GM23248 (cell line): ENCODE measurements at regions not wholly inside any gene's neighbourhood (a gene's known extent, or its start where the extent isn't known, plus 50 kb on each side); places are given as distances from the start of the nearest gene placed in this dataset.

Experiments
- DNase-seq: peaks from one replicate; pipeline ENCODE4 v3.0.0-alpha.2; 2015
- H2AFZ ChIP-seq: fragments of 200-600 bp; sonication (generic); 2 replicates; pipeline ENCODE4 v1.6.1; 2016; ENCODE audit warnings: antibody characterized with exemption
- H3F3A ChIP-seq: fragments of 200-600 bp; sonication (generic); 2 replicates; pipeline ENCODE4 v1.6.1; 2016; ENCODE audit warnings: mild to moderate bottlenecking, antibody characterized with exemption, mixed run types; ENCODE audit not compliant: insufficient read depth
- H3K27ac ChIP-seq: fragments of 200-600 bp; sonication (generic); 2 replicates; pipeline ENCODE4 v1.5.1; 2016; ENCODE audit warnings: mild to moderate bottlenecking
- H3K27me3 ChIP-seq: fragments of 200-600 bp; sonication (generic); replicated peaks from 2 replicates; pipeline ENCODE4 v1.6.1; 2016; ENCODE audit warnings: mild to moderate bottlenecking; ENCODE audit not compliant: insufficient read depth
- H3K36me3 ChIP-seq: fragments of 200-600 bp; sonication (generic); 2 replicates; pipeline ENCODE4 v1.6.1; 2016; ENCODE audit warnings: low read depth, mild to moderate bottlenecking
- H3K4me1 ChIP-seq: fragments of 200-600 bp; sonication (generic); 2 replicates; pipeline ENCODE4 v1.6.1; 2016; ENCODE audit warnings: mild to moderate bottlenecking; ENCODE audit not compliant: insufficient read depth
- H3K4me2 ChIP-seq: fragments of 200-600 bp; sonication (generic); one replicate; pipeline ENCODE4 v1.6.1; 2016; ENCODE audit warnings: mild to moderate bottlenecking; ENCODE audit not compliant: unreplicated experiment
- H3K4me3 ChIP-seq: fragments of 200-600 bp; sonication (generic); 2 replicates; pipeline ENCODE4 v1.5.1; 2016; ENCODE audit warnings: mild to moderate bottlenecking
- H3K79me2 ChIP-seq: fragments of 200-600 bp; sonication (generic); 2 replicates; pipeline ENCODE4 v1.6.1; 2016; ENCODE audit warnings: mild to moderate bottlenecking; ENCODE audit not compliant: insufficient read depth
- H3K9ac ChIP-seq: fragments of 200-600 bp; sonication (generic); 2 replicates; pipeline ENCODE4 v1.6.1; 2016; ENCODE audit warnings: mild to moderate bottlenecking
- H3K9me2 ChIP-seq: fragments of 200-600 bp; sonication (generic); 2 replicates; pipeline ENCODE4 v1.6.1; 2016; ENCODE audit warnings: mixed run types, mild to moderate bottlenecking, moderate library complexity; ENCODE audit not compliant: insufficient read depth
- H3K9me3 ChIP-seq: fragments of 200-600 bp; sonication (generic); one replicate; pipeline ENCODE4 v1.6.1; 2017; ENCODE audit warnings: low read depth
- H4K20me1 ChIP-seq: fragments of 200-600 bp; sonication (generic); 2 replicates; pipeline ENCODE4 v1.6.0; 2016; ENCODE audit not compliant: insufficient read depth
- EZH2 ChIP-seq: fragments of 200-600 bp; sonication (generic); IDR thresholded peaks from 2 replicates; pipeline ENCODE4 v1.6.1; 2018; ENCODE audit warnings: antibody characterized with exemption, mild to moderate bottlenecking; ENCODE audit not compliant: insufficient read depth, poor library complexity, severe bottlenecking
- EZH2phosphoT487 ChIP-seq: fragments of 200-600 bp; sonication (generic); IDR thresholded peaks from 2 replicates; pipeline ENCODE4 v1.6.1; 2018; ENCODE audit warnings: antibody characterized with exemption, moderate library complexity, mild to moderate bottlenecking, low read depth; ENCODE audit not compliant: insufficient read depth
- WGBS, 2 experiments: methylation state at CpG; one replicate each; pipeline ENCODE4 v1.1.6; 2015 to 2017; ENCODE audit warnings: low lambda C conversion rate in 2 of 2, low coverage in 1 of 2; ENCODE audit errors: missing lambda C conversion rate in 2 of 2; 5-methylcytosine and 5-hydroxymethylcytosine counted together
- in situ Hi-C: fragments of 300-500 bp; cut with MboI; formaldehyde crosslinking; loops from 2 replicates; pipeline ENCODE4 v1.15.0; 2020

GRCh38 chr12:92650228-92650822 lies 52.5 kb upstream of the PLEKHG7 start:
- no peaks in the 10 kb centered on the region for H3K9me3 ChIP-seq

GRCh38 chr12:92649511-92650227 lies 53.1 kb upstream of the PLEKHG7 start:
- TF ChIP-seq EZH2 (no peak), EZH2phosphoT487 (no peak)
- Histone ChIP-seq H3K9me3 (no peaks in the 10 kb centered on the region), H3F3A (peaks cover 21% of the 10 kb centered on the region), H3K4me3 (peak overlapping the region; percentile 61), H3K9me2 (no peaks in the 10 kb centered on the region), H3K4me2 (peak overlapping the region; percentile 86), H3K9ac (peak overlapping the region; percentile 57), H4K20me1 (no peaks in the 10 kb centered on the region), H3K79me2 (no peaks in the 10 kb centered on the region), H3K27ac (peak overlapping the region; percentile 75), H2AFZ (peak overlapping the region; percentile 80), H3K4me1 (peaks cover 23% of the 10 kb centered on the region), H3K36me3 (no peaks in the 10 kb centered on the region), H3K27me3 (no peaks in the 10 kb centered on the region)
- 11 to 12% methylated on average over 11 of the region's 11 CpGs for WGBS, 2 experiments
- in situ Hi-C loops = loop anchor here (10.0 kb wide), 2 partner anchors 835 to 1255 kb away; no protein-coding TSS in a partner anchor
- DNase-seq = peak; percentile 92

More at GRCh38 chr12:92650228-92650822, 52.5 kb upstream of the PLEKHG7 start:
- 51 to 59% methylated on average over 7 of the region's 7 CpGs for WGBS, 2 experiments
- in situ Hi-C loops = no loop called here
- TF ChIP-seq EZH2phosphoT487 = no peak
- TF ChIP-seq EZH2 = no peak
- no peak for DNase-seq
- Histone ChIP-seq H3K9ac (no peak overlapping the region), H3K4me3 (no peak overlapping the region), H3F3A (peaks cover 24% of the 10 kb centered on the region), H3K27ac (no peak overlapping the region; the same call in 1 of the 2 replicates), H3K27me3 (no peaks in the 10 kb centered on the region), H2AFZ (peak overlapping the region; percentile 80), H4K20me1 (no peaks in the 10 kb centered on the region), H3K4me1 (peaks cover 29% of the 10 kb centered on the region), H3K9me2 (no peaks in the 10 kb centered on the region), H3K79me2 (no peaks in the 10 kb centered on the region), H3K36me3 (no peaks in the 10 kb centered on the region), H3K4me2 (peak overlapping the region; percentile 86)

GRCh38 chr12:92648242-92649031 lies 54.4 kb upstream of the PLEKHG7 start:
- Histone ChIP-seq H3K27me3 (no peaks in the 10 kb centered on the region), H3F3A (peaks cover 17% of the 10 kb centered on the region), H4K20me1 (no peaks in the 10 kb centered on the region), H3K4me3 (no peak overlapping the region), H3K9me3 (no peaks in the 10 kb centered on the region), H3K9me2 (no peaks in the 10 kb centered on the region), H2AFZ (peak overlapping the region; percentile 80; the same call in 1 of the 2 replicates), H3K36me3 (no peaks in the 10 kb centered on the region), H3K27ac (peak overlapping the region; percentile 75), H3K9ac (no peak overlapping the region), H3K4me1 (peaks cover 15% of the 10 kb centered on the region), H3K79me2 (no peaks in the 10 kb centered on the region), H3K4me2 (no peak overlapping the region)
- DNase-seq = peak; percentile 40
- 64 to 67% methylated on average over 6 of the region's 6 CpGs for WGBS, 2 experiments
- TF ChIP-seq EZH2 (no peak), EZH2phosphoT487 (no peak)
- in situ Hi-C loops = loop anchor here (10.0 kb wide), 2 partner anchors 834 to 1254 kb away; no protein-coding TSS in a partner anchor

- 0% methylated on average over 1 of the region's 1 CpG for WGBS, 2 experiments
- in situ Hi-C loops = loop anchor here (10.0 kb wide), 2 partner anchors 826 to 1246 kb away; no protein-coding TSS in a partner anchor
These were observed 61.5 kb upstream of the PLEKHG7 start for GRCh38 chr12:92641291-92641690.

More at GRCh38 chr12:92641291-92641690, 61.5 kb upstream of the PLEKHG7 start:
- TF ChIP-seq EZH2 = no peak
- no peak for TF ChIP-seq EZH2phosphoT487
- Histone ChIP-seq H3K9ac (no peak overlapping the region), H3K9me3 (no peaks in the 10 kb centered on the region), H2AFZ (no peak overlapping the region), H3F3A (no peaks in the 10 kb centered on the region), H3K4me2 (no peak overlapping the region), H4K20me1 (no peaks in the 10 kb centered on the region), H3K4me1 (no peaks in the 10 kb centered on the region), H3K4me3 (no peak overlapping the region), H3K27ac (no peak overlapping the region), H3K9me2 (no peaks in the 10 kb centered on the region), H3K79me2 (no peaks in the 10 kb centered on the region), H3K36me3 (no peaks in the 10 kb centered on the region), H3K27me3 (no peaks in the 10 kb centered on the region)
- DNase-seq = no peak
